Lung microvascular endothelial cell (primary cell): ENCODE measurements at regions not wholly inside any gene's neighbourhood (a gene's known extent, or its start where the extent isn't known, plus 50 kb on each side); places are given as distances from the start of the nearest gene placed in this dataset.
"Not testable (repeated sequence)": the region's sequence is repeated elsewhere in the genome, so short reads cannot be mapped to it uniquely, and the experiment has no call there.

Experiments used
- DNase-seq, 2 donors: peaks; one replicate each; pipeline versions ENCODE4 v3.0.0 to v3.0.0-alpha.2; 2010; ENCODE audit warnings: low read depth in 2 of 2

GRCh38 chr3:73874161-73874560 is 249.4 kb upstream of the PDZRN3 start:
- DNase-seq, result no peak

- peak; percentile 2 to 52 for DNase-seq
Observed at GRCh38 chr3:73868688-73869315, 244.1 kb upstream of the PDZRN3 start.

GRCh38 chr3:73867524-73867923 is 242.8 kb upstream of the PDZRN3 start:
- no peak for DNase-seq

GRCh38 chr3:73866846-73867245 is 242.1 kb upstream of the PDZRN3 start:
- DNase-seq, result no peak

GRCh38 chr3:73863546-73864079 is 238.9 kb upstream of the PDZRN3 start:
- no peak for DNase-seq

- DNase-seq, result no peak
Observed at GRCh38 chr3:73855813-73856212, 231.1 kb upstream of the PDZRN3 start.

GRCh38 chr3:73848173-73848906 is 223.6 kb upstream of the PDZRN3 start:
- peak in 1 of 2 donors; percentile 68 for DNase-seq

- DNase-seq, result no peak
Observed at GRCh38 chr3:73846951-73847350, 222.2 kb upstream of the PDZRN3 start.

- DNase-seq, result no peak
Observed at GRCh38 chr3:73839032-73839431, 214.3 kb upstream of the PDZRN3 start.

- no peak for DNase-seq
Observed at GRCh38 chr3:73835945-73836344, 211.2 kb upstream of the PDZRN3 start.

- DNase-seq, result no peak
Observed at GRCh38 chr3:73832426-73832825, 207.7 kb upstream of the PDZRN3 start.

GRCh38 chr3:73828348-73828747 is 203.6 kb upstream of the PDZRN3 start:
- no peak for DNase-seq

- DNase-seq, result no peak
Observed at GRCh38 chr3:73827725-73828211, 203.0 kb upstream of the PDZRN3 start.

GRCh38 chr3:73827204-73827603 is 202.5 kb upstream of the PDZRN3 start:
- DNase-seq, result no peak

- not testable (repeated sequence) for DNase-seq
Observed at GRCh38 chr3:73820896-73821295, 196.2 kb upstream of the PDZRN3 start.

- no peak for DNase-seq
Observed at GRCh38 chr3:73820431-73820830, 195.7 kb upstream of the PDZRN3 start.

- DNase-seq, result no peak
Observed at GRCh38 chr3:73815966-73816365, 191.2 kb upstream of the PDZRN3 start.

GRCh38 chr3:73813692-73814292 is 189.1 kb upstream of the PDZRN3 start:
- DNase-seq, result no peak

GRCh38 chr3:73813291-73813690 is 188.6 kb upstream of the PDZRN3 start:
- peak in 1 of 2 donors; percentile 87 for DNase-seq

GRCh38 chr3:73812054-73812453 is 187.3 kb upstream of the PDZRN3 start:
- DNase-seq, result no peak

GRCh38 chr3:73808862-73809509 is 184.2 kb upstream of the PDZRN3 start:
- DNase-seq, result peak in 1 of 2 donors; percentile 4

- DNase-seq, result no peak
Observed at GRCh38 chr3:73805435-73805834, 180.7 kb upstream of the PDZRN3 start.
